H1 (cell line): ENCODE measurements at regions not wholly inside any gene's neighbourhood (a gene's known extent, or its start where the extent isn't known, plus 50 kb on each side); places are given as distances from the start of the nearest gene placed in this dataset.

ENCODE experiments used
- CTCF ChIA-PET: fragments of 300-600 bp; sonication (Branson Sonifier 250); formaldehyde crosslinking; loops from one replicate; lab custom pipeline; 2021; ENCODE audit not compliant: partially characterized antibody; lab: Charles Lee
- POLR2A ChIA-PET: fragments of 300-600 bp; sonication (Branson Sonifier 250); formaldehyde crosslinking; loops from one replicate; lab custom pipeline; 2021; ENCODE audit warnings: inconsistent platforms; ENCODE audit not compliant: partially characterized antibody; lab: Charles Lee
- DNase-seq, 2 experiments: peaks; one replicate each; pipeline versions ENCODE4 v3.0.0 to v3.0.0-alpha.2; 2010 to 2022; ENCODE audit warnings: low spot score in 2 of 2, low read depth in 1 of 2, mixed read lengths in 1 of 2
- FAIRE-seq: peaks from 2 replicates; lab custom pipeline; 2011; peaks lifted over from hg19 to GRCh38; lab: Jason Lieb, UNC
- H2AFZ ChIP-seq: 2 replicates; pipeline ENCODE4 v1.8.1; 2012; ENCODE audit warnings: low read length, inconsistent platforms
- H2AK5ac ChIP-seq: 2 replicates; pipeline ENCODE4 v1.6.1; 2013; ENCODE audit warnings: low read depth, low read length
- H2BK120ac ChIP-seq: replicated peaks from 2 replicates; pipeline ENCODE3; 2013; ENCODE audit warnings: low read depth, low read length, inconsistent platforms
- H2BK12ac ChIP-seq: 2 replicates; pipeline ENCODE4 v1.6.1; 2013; ENCODE audit warnings: low read depth, low read length
- H2BK15ac ChIP-seq: 2 replicates; pipeline ENCODE4 v1.6.1; 2013; ENCODE audit warnings: low read length
- H2BK20ac ChIP-seq: 2 replicates; pipeline ENCODE4 v1.6.1; 2013; ENCODE audit warnings: low read length
- H2BK5ac ChIP-seq: 2 replicates; pipeline ENCODE4 v1.6.1; 2013; ENCODE audit warnings: low read depth, low read length
- H3K14ac ChIP-seq: 2 replicates; pipeline ENCODE4 v1.6.1; 2013; ENCODE audit warnings: inconsistent platforms; ENCODE audit not compliant: insufficient read length
- H3K18ac ChIP-seq: 2 replicates; pipeline ENCODE4 v1.6.1; 2013; ENCODE audit warnings: low read length; ENCODE audit errors: extremely low read depth
- H3K23ac ChIP-seq: 2 replicates; pipeline ENCODE4 v1.6.1; 2013; ENCODE audit warnings: inconsistent platforms; ENCODE audit not compliant: insufficient read length
- H3K23me2 ChIP-seq: 2 replicates; pipeline ENCODE4 v1.6.1; 2013; ENCODE audit warnings: low read depth, low read length
- H3K27ac ChIP-seq: 2 replicates; pipeline ENCODE4 v1.6.1; 2011; ENCODE audit warnings: low read depth, low read length, inconsistent platforms
- H3K27me3 ChIP-seq, 4 experiments: replicated peaks in 1 of 4; 1 replicate in 1 of 4; 2 replicates in 3 of 4; pipeline versions ENCODE4 v1.6.1 to v1.8.1; 2011 to 2013; ENCODE audit warnings: low read length in 3 of 4, mild to moderate bottlenecking in 3 of 4, inconsistent platforms in 2 of 4, mixed read lengths in 2 of 4, moderate library complexity in 1 of 4; ENCODE audit not compliant: control insufficient read depth in 3 of 4, insufficient read depth in 3 of 4; ENCODE audit errors: extremely low read depth in 1 of 4
- H3K36me3 ChIP-seq, 4 experiments: 2 replicates each; pipeline versions ENCODE4 v1.6.1 to v1.8.1; 2011 to 2013; ENCODE audit warnings: mild to moderate bottlenecking in 4 of 4, low read length in 3 of 4, moderate library complexity in 2 of 4, control low read depth in 1 of 4, inconsistent platforms in 1 of 4; ENCODE audit not compliant: insufficient read depth in 4 of 4, control insufficient read depth in 2 of 4
- H3K4ac ChIP-seq: replicated peaks from 2 replicates; pipeline ENCODE3; 2013; ENCODE audit warnings: low read length, low read depth, mixed read lengths, inconsistent platforms; ENCODE audit not compliant: insufficient read length
- H3K4me1 ChIP-seq, 4 experiments: replicated peaks in 1 of 4; 1 replicate in 1 of 4; 2 replicates in 3 of 4; pipeline versions ENCODE4 v1.6.1 to v1.8.1; 2011 to 2013; ENCODE audit warnings: low read length in 3 of 4, inconsistent platforms in 2 of 4, mixed read lengths in 1 of 4; ENCODE audit not compliant: insufficient read depth in 4 of 4, control insufficient read depth in 3 of 4
- H3K4me2 ChIP-seq, 2 experiments: 2 replicates each; pipeline versions ENCODE4 v1.6.1 to v1.8.1; 2011 to 2013; ENCODE audit warnings: low read depth in 2 of 2, low read length in 2 of 2, control low read depth in 1 of 2, inconsistent platforms in 1 of 2, mild to moderate bottlenecking in 1 of 2; ENCODE audit not compliant: insufficient read depth in 1 of 2
- H3K4me3 ChIP-seq, 4 experiments: fragments of 200-600, 300-600 bp in 1 of 4; sonication (generic), shearing (Covaris generic), sonication (Bioruptor Twin) in 1 of 4; 2 replicates each; pipeline versions ENCODE4 v1.5.1 to v1.8.1; 2011 to 2016; ENCODE audit warnings: low read length in 4 of 4, low read depth in 3 of 4, control low read depth in 2 of 4, inconsistent platforms in 2 of 4, mild to moderate bottlenecking in 2 of 4, mixed read lengths in 1 of 4, moderate library complexity in 1 of 4; ENCODE audit not compliant: insufficient read depth in 2 of 4; ENCODE audit errors: extremely low read depth in 1 of 4
- H3K56ac ChIP-seq: replicated peaks from 2 replicates; pipeline ENCODE3; 2013; ENCODE audit warnings: low read depth, mild to moderate bottlenecking, mixed read lengths, low read length, inconsistent platforms; ENCODE audit not compliant: insufficient read length
- H3K79me1 ChIP-seq: 2 replicates; pipeline ENCODE4 v1.6.1; 2013; ENCODE audit warnings: low read depth, low read length, control low read depth
- H3K79me2 ChIP-seq, 2 experiments: 2 replicates each; pipeline versions ENCODE4 v1.6.1 to v1.8.1; 2012 to 2013; ENCODE audit warnings: low read length in 2 of 2, mild to moderate bottlenecking in 2 of 2, inconsistent platforms in 1 of 2; ENCODE audit not compliant: insufficient read depth in 2 of 2, control insufficient read depth in 1 of 2
- H3K9ac ChIP-seq, 4 experiments: replicated peaks in 1 of 4; 1 replicate in 1 of 4; 2 replicates in 3 of 4; pipeline versions ENCODE4 v1.6.1 to v1.8.1; 2011 to 2013; ENCODE audit warnings: low read depth in 3 of 4, low read length in 3 of 4, control low read depth in 2 of 4, mild to moderate bottlenecking in 2 of 4, moderate library complexity in 2 of 4, inconsistent platforms in 1 of 4; ENCODE audit errors: extremely low read depth in 1 of 4
- H3K9me3 ChIP-seq, 2 experiments: 2 replicates each; pipeline versions ENCODE4 v1.6.1 to v1.8.1; 2012 to 2013; ENCODE audit warnings: mild to moderate bottlenecking in 2 of 2, moderate library complexity in 2 of 2, control low read depth in 1 of 2, inconsistent platforms in 1 of 2, low read depth in 1 of 2, low read length in 1 of 2, mixed read lengths in 1 of 2; ENCODE audit not compliant: insufficient read depth in 2 of 2
- H4K20me1 ChIP-seq, 2 experiments: replicated peaks in 1 of 2; 2 replicates each; pipeline versions ENCODE3 to v1.8.1; 2011 to 2013; ENCODE audit warnings: inconsistent platforms in 2 of 2, low read length in 2 of 2, mild to moderate bottlenecking in 1 of 2; ENCODE audit not compliant: insufficient read depth in 2 of 2, control insufficient read depth in 1 of 2
- H4K5ac ChIP-seq: 2 replicates; pipeline ENCODE4 v1.6.1; 2013; ENCODE audit warnings: low read length, low read depth, mixed read lengths, inconsistent platforms; ENCODE audit not compliant: insufficient read length
- H4K8ac ChIP-seq: 2 replicates; pipeline ENCODE4 v1.8.0; 2013; ENCODE audit warnings: mild to moderate bottlenecking, moderate library complexity, low read length, inconsistent platforms; ENCODE audit not compliant: insufficient read depth; ENCODE audit errors: extremely low read depth
- H4K91ac ChIP-seq: replicated peaks from 2 replicates; pipeline ENCODE3; 2013; ENCODE audit warnings: low read length, mixed read lengths, inconsistent platforms; ENCODE audit not compliant: insufficient read length
- BCL11A ChIP-seq, 2 experiments: IDR thresholded peaks; one replicate each; pipeline ENCODE4 v1.6.1; 2011; ENCODE audit warnings: low read depth in 2 of 2, low read length in 2 of 2, mild to moderate bottlenecking in 2 of 2
- CBX8 ChIP-seq: fragments of 300-800, 300-1000 bp; sonication (generic); IDR thresholded peaks from 2 replicates; pipeline ENCODE4 v1.7.1; 2016; ENCODE audit warnings: low read depth, low read length, borderline replicate concordance
- CHD1 ChIP-seq: IDR thresholded peaks from 2 replicates; pipeline ENCODE4 v1.6.1; 2012; ENCODE audit warnings: low read depth, low read length, improper control_type of control experiment
- CREB1 ChIP-seq: IDR thresholded peaks from 2 replicates; pipeline ENCODE4 v1.6.1; 2012; ENCODE audit warnings: inconsistent platforms
- CTBP2 ChIP-seq: IDR thresholded peaks from 2 replicates; pipeline ENCODE4 v1.7.0; 2011; ENCODE audit warnings: borderline replicate concordance, mild to moderate bottlenecking, moderate library complexity, mixed read lengths, low read length; ENCODE audit not compliant: insufficient read depth, insufficient read length
- KDM1A ChIP-seq: fragments of 200-600, 300-600 bp; sonication (generic); IDR thresholded peaks from 2 replicates; pipeline ENCODE4 v1.7.1; 2016; ENCODE audit warnings: mild to moderate bottlenecking, low read length, borderline replicate concordance
- MAFK ChIP-seq: IDR thresholded peaks from 2 replicates; pipeline ENCODE4 v1.6.1; 2012; ENCODE audit warnings: low read depth, mild to moderate bottlenecking, improper control_type of control experiment, low read length
- MAX ChIP-seq: IDR thresholded peaks from 2 replicates; pipeline ENCODE4 v1.6.1; 2012; ENCODE audit warnings: inconsistent platforms
- NRF1 ChIP-seq: IDR thresholded peaks from 2 replicates; pipeline ENCODE4 v1.6.1; 2011; ENCODE audit warnings: mild to moderate bottlenecking, low read depth, low read length, improper control_type of control experiment
- RAD21 ChIP-seq, 2 experiments: IDR thresholded peaks in 1 of 2; conservative IDR thresholded peaks in 1 of 2; 2 replicates each; pipeline ENCODE4 v1.6.1; 2011; ENCODE audit warnings: low read depth in 2 of 2, low read length in 2 of 2, improper control_type of control experiment in 1 of 2, inconsistent platforms in 1 of 2, mild to moderate bottlenecking in 1 of 2, moderate library complexity in 1 of 2
- SIRT6 ChIP-seq: IDR thresholded peaks from one replicate; pipeline ENCODE4 v1.7.1; 2012; ENCODE audit warnings: low read length, inconsistent platforms
- SP1 ChIP-seq: IDR thresholded peaks from 2 replicates; pipeline ENCODE4 v1.6.1; 2011; ENCODE audit warnings: low read depth, low read length
- SRF ChIP-seq: IDR thresholded peaks from 2 replicates; pipeline ENCODE4 v1.6.1; 2011; ENCODE audit warnings: mild to moderate bottlenecking, low read depth, low read length, moderate library complexity
- YY1 ChIP-seq: IDR thresholded peaks from 2 replicates; pipeline ENCODE4 v1.6.1; 2011; ENCODE audit warnings: low read depth, mild to moderate bottlenecking, low read length
- ZNF274 ChIP-seq: IDR thresholded peaks from 2 replicates; pipeline ENCODE4 v1.7.0; 2012; ENCODE audit warnings: low read length, borderline replicate concordance; ENCODE audit errors: extremely low read depth
- WGBS, 2 experiments: shearing (Covaris generic) in 1 of 2; methylation state at CpG; one replicate each; pipeline versions ENCODE4 v1.1.6 to v1.1.7; 2013 to 2015; ENCODE audit warnings: low lambda C conversion rate in 2 of 2, mixed read lengths in 2 of 2, inconsistent platforms in 1 of 2, low coverage in 1 of 2, missing lambda C conversion rate in 1 of 2; ENCODE audit not compliant: insufficient replicate concordance in 2 of 2, insufficient coverage in 1 of 2, insufficient read length in 1 of 2; ENCODE audit errors: extremely low coverage in 1 of 2, missing lambda C conversion rate in 1 of 2; 5-methylcytosine and 5-hydroxymethylcytosine counted together

GRCh38 chr13:110824702-110825300 lies 90.1 kb downstream of the ANKRD10 start:
- Histone ChIP-seq H3K14ac (no peak overlapping the region), H3K56ac (no peak overlapping the region), H3K79me1 (no peaks in the 10 kb centered on the region), H3K79me2 (no peaks in the 10 kb centered on the region), H2BK15ac (no peak overlapping the region), H2BK5ac (no peak overlapping the region), H3K23me2 (no peaks in the 10 kb centered on the region), H4K91ac (no peak overlapping the region), H3K4me2 (no peak overlapping the region), H3K9me3 (no peaks in the 10 kb centered on the region), H3K27me3 (no peaks in the 10 kb centered on the region; a peak in 1 of 7 replicates), H3K4me3 (no peak overlapping the region), H3K4ac (no peak overlapping the region), H3K27ac (no peak overlapping the region), H2BK120ac (no peak overlapping the region), H3K36me3 (no peaks in the 10 kb centered on the region), H3K4me1 (no peaks in the 10 kb centered on the region), H4K8ac (no peak overlapping the region), H3K18ac (no peak overlapping the region), H2BK20ac (no peak overlapping the region), H4K20me1 (peaks cover 0 to 1% of the 10 kb centered on the region in 2 experiments), H4K5ac (no peak overlapping the region), H2AK5ac (no peak overlapping the region), H3K23ac (no peak overlapping the region), H2AFZ (no peak overlapping the region), H2BK12ac (no peak overlapping the region), H3K9ac (no peak overlapping the region)
- no peak for FAIRE-seq
- CTCF ChIA-PET: interaction anchor here (0.6 kb wide), 1 partner anchor 115 kb away, joined by 3 read pairs; no protein-coding TSS in a partner anchor
- no peak for DNase-seq
- POLR2A ChIA-PET: no interaction called here
- no peak for TF ChIP-seq MAFK
- TF ChIP-seq SRF: no peak
- no peak for TF ChIP-seq NRF1
- no peak for TF ChIP-seq CHD1
- TF ChIP-seq CBX8: no peak
- no peak for TF ChIP-seq SP1
- TF ChIP-seq SIRT6: no peak
- no peak for TF ChIP-seq KDM1A
- TF ChIP-seq CTBP2: no peak
- TF ChIP-seq BCL11A (IDR thresholded peaks at IDR 0.05; ENCODE audit: low read depth in 2 of 2, low read length in 2 of 2): no peak
- TF ChIP-seq RAD21 (IDR thresholded peaks at IDR 0.05 in 1 of 2, conservative IDR thresholded peaks at IDR 0.05 in 1 of 2; ENCODE audit: low read depth in 2 of 2, low read length in 2 of 2): no peak
- TF ChIP-seq MAX: no peak
- no peak for TF ChIP-seq CREB1
- no peak for TF ChIP-seq ZNF274
- no peak for TF ChIP-seq YY1
- WGBS, 2 experiments: 92% methylated on average over 13 of the region's 13 CpGs; no CpG with 5 or more reads in 1 of the 2 experiments
